Liver (tissue), 8 donors: ENCODE measurements at regions not wholly inside any gene's neighbourhood (a gene's known extent, or its start where the extent isn't known, plus 50 kb on each side); places are given as distances from the start of the nearest gene placed in this dataset.

Experiments
- DNase-seq: peaks from one replicate; pipeline ENCODE4 v3.0.0-alpha.2; 2017; ENCODE audit warnings: low spot score
- H3K27ac ChIP-seq, 2 donors: one replicate each; pipeline ENCODE4 v1.7.0; 2013; ENCODE audit warnings: inconsistent platforms in 2 of 2, low read length in 2 of 2, control low read depth in 1 of 2, low read depth in 1 of 2, mild to moderate bottlenecking in 1 of 2
- H3K27me3 ChIP-seq, 4 donors: one replicate each; pipeline versions ENCODE4 v1.6.1 to v1.7.0; 2013; ENCODE audit warnings: low read length in 3 of 4, inconsistent platforms in 1 of 4, mild to moderate bottlenecking in 1 of 4, moderate library complexity in 1 of 4; ENCODE audit not compliant: control insufficient read depth in 4 of 4, insufficient read depth in 4 of 4
- H3K36me3 ChIP-seq, 4 donors: one replicate each; pipeline versions ENCODE4 v1.6.1 to v1.7.0; 2013; ENCODE audit warnings: low read length in 3 of 4, mild to moderate bottlenecking in 3 of 4, low read depth in 1 of 4, moderate library complexity in 1 of 4; ENCODE audit not compliant: control insufficient read depth in 4 of 4, insufficient read depth in 3 of 4
- H3K4me1 ChIP-seq, 4 donors: one replicate each; pipeline versions ENCODE4 v1.6.1 to v1.7.0; 2013; ENCODE audit warnings: low read length in 3 of 4, mild to moderate bottlenecking in 3 of 4, moderate library complexity in 1 of 4; ENCODE audit not compliant: control insufficient read depth in 4 of 4, insufficient read depth in 4 of 4
- H3K4me3 ChIP-seq, 3 donors: one replicate each; pipeline versions ENCODE4 v1.6.1 to v1.7.0; 2013; ENCODE audit warnings: low read length in 3 of 3, control low read depth in 1 of 3, low read depth in 1 of 3, mild to moderate bottlenecking in 1 of 3
- H3K9ac ChIP-seq, 2 donors: one replicate each; pipeline ENCODE4 v1.7.0; 2013; ENCODE audit warnings: low read length in 2 of 2, mild to moderate bottlenecking in 2 of 2, moderate library complexity in 2 of 2, control low read depth in 1 of 2, low read depth in 1 of 2
- H3K9me3 ChIP-seq, 4 donors: one replicate each; pipeline versions ENCODE4 v1.6.1 to v1.7.0; 2013; ENCODE audit warnings: low read length in 3 of 4; ENCODE audit not compliant: control insufficient read depth in 4 of 4
- CTCF ChIP-seq: fragments of 150-350 bp; IDR thresholded peaks from 2 replicates; pipeline ENCODE4 v1.5.1; 2017; ENCODE audit warnings: improper control_type of control experiment, low read depth, low read length; ENCODE audit not compliant: missing input control
- EGR1 ChIP-seq, 2 donors: IDR thresholded peaks; 2 replicates each; pipeline ENCODE4 v1.6.1; 2016 to 2018; ENCODE audit warnings: antibody characterized with exemption in 2 of 2, low read depth in 2 of 2
- FOXA1 ChIP-seq: IDR thresholded peaks from 2 replicates; pipeline ENCODE4 v1.6.1; 2016; ENCODE audit warnings: antibody characterized with exemption
- FOXA2 ChIP-seq: IDR thresholded peaks from 2 replicates; pipeline ENCODE4 v1.6.1; 2016; ENCODE audit warnings: antibody characterized with exemption
- GABPA ChIP-seq, 2 donors: IDR thresholded peaks in 1 of 2; conservative IDR thresholded peaks in 1 of 2; 2 replicates each; pipeline ENCODE4 v1.6.1; 2016; ENCODE audit warnings: antibody characterized with exemption in 2 of 2, mild to moderate bottlenecking in 1 of 2, moderate library complexity in 1 of 2
- HNF4A ChIP-seq, 2 donors: conservative IDR thresholded peaks; 2 replicates each; pipeline ENCODE4 v1.6.1; 2016; ENCODE audit warnings: antibody characterized with exemption in 2 of 2, mild to moderate bottlenecking in 2 of 2
- HNF4G ChIP-seq: IDR thresholded peaks from 2 replicates; pipeline ENCODE4 v1.6.1; 2016; ENCODE audit warnings: antibody characterized with exemption
- JUND ChIP-seq, 2 donors: IDR thresholded peaks; 2 replicates each; pipeline ENCODE4 v1.6.1; 2016; ENCODE audit warnings: antibody characterized with exemption in 2 of 2
- MAX ChIP-seq: IDR thresholded peaks from 2 replicates; pipeline ENCODE4 v1.6.1; 2016; ENCODE audit warnings: antibody characterized with exemption
- NR2F2 ChIP-seq: IDR thresholded peaks from 2 replicates; pipeline ENCODE4 v1.6.1; 2016; ENCODE audit warnings: antibody characterized with exemption
- RAD21 ChIP-seq, 2 donors: IDR thresholded peaks; 2 replicates each; pipeline ENCODE4 v1.6.1; 2016; ENCODE audit warnings: antibody characterized with exemption in 2 of 2, mild to moderate bottlenecking in 2 of 2
- RXRA ChIP-seq, 2 donors: IDR thresholded peaks; 2 replicates each; pipeline ENCODE4 v1.6.1; 2017 to 2018; ENCODE audit warnings: antibody characterized with exemption in 2 of 2, mild to moderate bottlenecking in 1 of 2
- SP1 ChIP-seq: IDR thresholded peaks from 2 replicates; pipeline ENCODE4 v1.6.1; 2018; ENCODE audit warnings: antibody characterized with exemption, mild to moderate bottlenecking
- TAF1 ChIP-seq: conservative IDR thresholded peaks from 2 replicates; pipeline ENCODE4 v1.6.1; 2016; ENCODE audit warnings: antibody characterized with exemption, mild to moderate bottlenecking
- YY1 ChIP-seq: IDR thresholded peaks from 2 replicates; pipeline ENCODE4 v1.6.1; 2016; ENCODE audit warnings: antibody characterized with exemption, mild to moderate bottlenecking
- ZBTB33 ChIP-seq: IDR thresholded peaks from 2 replicates; pipeline ENCODE4 v1.6.1; 2016; ENCODE audit warnings: antibody characterized with exemption
- WGBS: extraction: QIAGEN DNeasy Blood & Tissue Kit; methylation state at CpG from one replicate; pipeline ENCODE4 v1.1.7; 2013; 5-methylcytosine and 5-hydroxymethylcytosine counted together
- TF ChIP-seq, protein P1 (sequence below): IDR thresholded peaks from 2 replicates; pipeline ENCODE4 v1.6.1; 2016; ENCODE audit warnings: antibody characterized with exemption, mild to moderate bottlenecking
- donor health status: healthy.
- donor health status: healthy.
- donor health status: healthy.
- donor health status: healthy.
- donor health status: healthy.

DNA sequence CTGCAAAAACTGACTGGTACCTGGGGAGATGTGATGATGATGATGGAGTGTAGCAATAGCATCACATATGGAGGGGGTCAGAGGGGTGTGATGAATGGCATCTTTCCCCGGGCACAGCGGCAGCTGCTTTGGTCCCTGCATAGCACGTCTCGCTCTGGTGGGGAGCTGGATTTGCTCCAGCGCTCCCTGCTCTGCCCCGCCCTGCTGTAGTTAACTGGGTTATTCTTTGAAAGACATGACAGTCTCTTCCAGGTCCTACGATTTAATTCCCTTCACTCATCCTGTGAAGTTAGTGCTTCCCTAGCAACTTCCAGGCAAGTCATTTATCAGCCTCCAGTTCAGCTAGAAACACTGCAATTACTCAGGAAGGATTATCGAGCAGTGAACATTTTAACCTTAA is 463.1 kb downstream of the TSN start (continued):
- no peak for TF ChIP-seq CTCF
- no peak for TF ChIP-seq NR2F2
- TF ChIP-seq SP1: no peak
- no peak for TF ChIP-seq RXRA (IDR thresholded peaks at IDR 0.05)
- TF ChIP-seq FOXA2: no peak

DNA sequence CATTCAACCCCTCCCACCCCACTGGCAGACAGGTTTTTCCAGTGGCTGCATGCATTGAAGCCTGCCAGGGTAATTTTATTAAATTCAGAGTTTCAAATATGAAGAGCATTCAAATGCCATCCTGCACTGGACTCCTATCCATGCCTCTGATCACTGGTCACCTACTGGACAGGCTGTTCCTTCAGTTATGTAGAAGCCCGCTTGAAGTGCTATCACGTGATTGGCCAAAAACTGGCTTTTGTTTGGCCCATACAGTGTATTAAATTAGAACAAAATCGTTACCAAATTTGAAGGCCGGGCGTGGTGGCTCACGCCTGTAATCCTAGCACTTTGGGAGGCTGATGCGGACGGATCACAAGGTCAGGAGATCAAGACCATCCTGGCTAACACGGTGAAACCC is 464.1 kb downstream of the TSN start:
- TF ChIP-seq SP1: no peak
- no peak for TF ChIP-seq HNF4A (conservative IDR thresholded peaks at IDR 0.05)
- TF ChIP-seq FOXA1: no peak
- TF ChIP-seq JUND (IDR thresholded peaks at IDR 0.05): no peak
- TF ChIP-seq EGR1 (IDR thresholded peaks at IDR 0.05; ENCODE audit: low read depth in 2 of 2): no peak
- TF ChIP-seq GABPA (IDR thresholded peaks at IDR 0.05 in 1 of 2, conservative IDR thresholded peaks at IDR 0.05 in 1 of 2): no peak
- no peak for TF ChIP-seq MAX
- TF ChIP-seq, protein P1, sequence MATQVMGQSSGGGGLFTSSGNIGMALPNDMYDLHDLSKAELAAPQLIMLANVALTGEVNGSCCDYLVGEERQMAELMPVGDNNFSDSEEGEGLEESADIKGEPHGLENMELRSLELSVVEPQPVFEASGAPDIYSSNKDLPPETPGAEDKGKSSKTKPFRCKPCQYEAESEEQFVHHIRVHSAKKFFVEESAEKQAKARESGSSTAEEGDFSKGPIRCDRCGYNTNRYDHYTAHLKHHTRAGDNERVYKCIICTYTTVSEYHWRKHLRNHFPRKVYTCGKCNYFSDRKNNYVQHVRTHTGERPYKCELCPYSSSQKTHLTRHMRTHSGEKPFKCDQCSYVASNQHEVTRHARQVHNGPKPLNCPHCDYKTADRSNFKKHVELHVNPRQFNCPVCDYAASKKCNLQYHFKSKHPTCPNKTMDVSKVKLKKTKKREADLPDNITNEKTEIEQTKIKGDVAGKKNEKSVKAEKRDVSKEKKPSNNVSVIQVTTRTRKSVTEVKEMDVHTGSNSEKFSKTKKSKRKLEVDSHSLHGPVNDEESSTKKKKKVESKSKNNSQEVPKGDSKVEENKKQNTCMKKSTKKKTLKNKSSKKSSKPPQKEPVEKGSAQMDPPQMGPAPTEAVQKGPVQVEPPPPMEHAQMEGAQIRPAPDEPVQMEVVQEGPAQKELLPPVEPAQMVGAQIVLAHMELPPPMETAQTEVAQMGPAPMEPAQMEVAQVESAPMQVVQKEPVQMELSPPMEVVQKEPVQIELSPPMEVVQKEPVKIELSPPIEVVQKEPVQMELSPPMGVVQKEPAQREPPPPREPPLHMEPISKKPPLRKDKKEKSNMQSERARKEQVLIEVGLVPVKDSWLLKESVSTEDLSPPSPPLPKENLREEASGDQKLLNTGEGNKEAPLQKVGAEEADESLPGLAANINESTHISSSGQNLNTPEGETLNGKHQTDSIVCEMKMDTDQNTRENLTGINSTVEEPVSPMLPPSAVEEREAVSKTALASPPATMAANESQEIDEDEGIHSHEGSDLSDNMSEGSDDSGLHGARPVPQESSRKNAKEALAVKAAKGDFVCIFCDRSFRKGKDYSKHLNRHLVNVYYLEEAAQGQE: no peak
- TF ChIP-seq HNF4G: no peak
- no peak for TF ChIP-seq NR2F2
- TF ChIP-seq YY1: no peak
- TF ChIP-seq RAD21 (IDR thresholded peaks at IDR 0.05): no peak
- no peak for TF ChIP-seq TAF1
- TF ChIP-seq ZBTB33: no peak
- no peak for TF ChIP-seq CTCF
- DNase-seq: no peak
- no peaks in the 10 kb centered on the region for H3K4me1 ChIP-seq
- no peak overlapping the region for H3K4me3 ChIP-seq
- H3K9me3 ChIP-seq: no peaks in the 10 kb centered on the region
- WGBS: 88% methylated on average over 9 of the region's 9 CpGs
- H3K9ac ChIP-seq: no peak overlapping the region
- H3K27ac ChIP-seq: no peak overlapping the region
- peaks cover 0 to 6% (median 0%) of the 10 kb centered on the region in 4 donors for H3K27me3 ChIP-seq
- H3K36me3 ChIP-seq: no peaks in the 10 kb centered on the region
